SK-N-MC (cell line): ENCODE measurements at regions not wholly inside any gene's neighbourhood (a gene's known extent, or its start where the extent isn't known, plus 50 kb on each side); places are given as distances from the start of the nearest gene placed in this dataset.

Experiments used
- EZH2 ChIP-seq: fragments of 200-600 bp; sonication (generic); IDR thresholded peaks from one replicate; pipeline ENCODE4 v1.6.1; 2017; ENCODE audit warnings: antibody characterized with exemption
- POLR2AphosphoS5 ChIP-seq: IDR thresholded peaks from 2 replicates; pipeline ENCODE4 v1.6.1; 2012; ENCODE audit warnings: mild to moderate bottlenecking, low read depth, low read length, borderline replicate concordance

GRCh38 chr6:9455864-9456658 is 958.8 kb downstream of the TFAP2A start:
- TF ChIP-seq POLR2AphosphoS5 (no peak), EZH2 (no peak)
